ENCODE measurements at regions not wholly inside any gene's neighbourhood (a gene's known extent, or its start where the extent isn't known, plus 50 kb on each side); places are given as distances from the start of the nearest gene placed in this dataset.

DNA sequence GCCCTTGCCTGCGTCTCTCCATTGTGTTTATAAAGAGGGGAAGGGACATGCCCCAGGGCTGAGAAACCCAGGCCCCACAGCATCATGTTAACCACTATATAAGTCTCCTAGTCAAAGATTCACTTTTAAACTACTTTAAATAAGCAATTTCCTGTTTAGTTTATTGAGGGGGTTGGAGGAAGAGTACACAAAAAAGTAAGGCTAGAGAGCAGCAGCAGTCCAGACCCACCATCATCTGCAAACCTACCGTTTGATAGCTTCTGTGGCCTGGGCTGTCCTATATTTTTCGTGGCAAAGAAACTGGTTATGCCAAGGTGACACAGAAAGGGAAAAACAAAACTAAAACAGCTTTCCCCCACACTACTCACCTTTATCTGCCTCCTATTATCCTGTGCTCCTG, 646.1 kb downstream of the IRS1 start:
- no peak for DNase-seq

DNA sequence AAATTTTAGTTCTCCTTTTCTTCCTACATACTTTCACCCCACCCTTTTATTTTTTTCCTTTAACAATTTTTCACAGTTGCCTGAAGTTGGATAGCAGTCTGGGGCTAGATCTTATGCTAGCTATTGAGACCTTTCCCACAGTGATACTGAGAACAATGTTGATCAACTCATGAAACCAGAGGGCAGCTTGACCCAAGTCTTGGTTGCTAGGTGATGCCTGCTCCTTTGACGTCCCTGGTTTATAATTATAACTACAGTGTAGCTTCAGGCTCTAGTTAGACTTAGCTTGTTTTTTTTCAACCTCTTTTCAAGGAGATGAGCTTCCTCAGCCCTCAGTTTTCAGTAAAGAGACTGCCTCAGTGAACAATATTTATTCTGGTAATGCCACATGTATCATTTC, 648.5 kb downstream of the IRS1 start:
- DNase-seq, result no peak

DNA sequence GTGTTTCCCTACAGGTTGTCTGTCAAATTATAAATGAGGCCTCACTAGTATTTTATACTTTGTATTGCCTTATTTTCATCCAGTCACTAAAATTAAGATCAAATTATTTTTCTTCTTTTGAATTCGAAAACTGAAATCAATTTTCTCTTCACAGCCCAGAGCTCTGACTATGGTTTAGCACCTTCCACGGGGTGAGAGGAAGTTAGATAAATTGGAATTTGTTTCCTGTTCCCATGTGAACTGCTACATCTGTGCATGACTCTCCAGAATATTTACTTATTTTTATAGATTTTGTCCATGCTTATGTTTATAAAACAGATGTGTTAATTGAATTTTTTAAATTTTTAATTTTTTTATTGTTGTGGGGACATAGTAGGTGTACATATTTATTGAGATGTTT, 656.5 kb downstream of the IRS1 start:
- DNase-seq, result no peak

DNA sequence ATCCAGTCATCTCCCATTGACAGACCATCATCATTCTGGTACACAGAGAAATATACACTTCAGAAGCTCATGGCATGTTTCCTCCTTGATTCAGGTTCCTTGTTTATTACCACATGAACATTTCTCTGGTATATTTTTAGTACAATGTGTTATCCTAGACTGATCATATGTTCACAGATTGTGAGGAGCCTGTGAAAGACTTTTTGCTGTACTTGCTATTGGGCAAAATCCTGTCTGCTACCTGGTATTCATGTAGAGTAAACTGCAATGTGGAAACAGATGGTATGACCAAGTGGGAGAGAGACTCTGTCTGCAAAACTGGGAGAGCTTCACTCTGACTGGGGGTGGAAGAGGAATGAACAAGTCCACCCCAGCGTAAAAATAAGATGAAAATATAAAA, 657.2 kb downstream of the IRS1 start:
- no peak for DNase-seq

DNA sequence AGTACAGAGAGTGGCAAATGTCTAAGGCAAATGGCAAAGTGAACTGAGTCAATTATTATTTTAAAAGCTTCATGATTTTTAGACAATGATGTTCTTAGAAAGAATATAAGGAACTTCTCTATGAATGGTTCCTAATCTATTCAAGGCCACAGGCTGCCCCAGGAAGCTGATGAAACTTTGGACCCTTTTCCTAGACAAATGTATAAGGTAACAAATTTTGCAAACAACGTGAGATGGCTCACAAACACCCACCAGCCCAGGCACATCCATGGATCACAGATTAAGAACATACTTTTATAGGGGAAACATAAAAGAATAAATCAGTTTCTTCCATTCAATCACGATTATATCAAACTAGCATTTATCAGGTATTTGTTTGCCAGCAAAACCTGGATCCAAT, 659.0 kb downstream of the IRS1 start:
- DNase-seq, result no peak

DNA sequence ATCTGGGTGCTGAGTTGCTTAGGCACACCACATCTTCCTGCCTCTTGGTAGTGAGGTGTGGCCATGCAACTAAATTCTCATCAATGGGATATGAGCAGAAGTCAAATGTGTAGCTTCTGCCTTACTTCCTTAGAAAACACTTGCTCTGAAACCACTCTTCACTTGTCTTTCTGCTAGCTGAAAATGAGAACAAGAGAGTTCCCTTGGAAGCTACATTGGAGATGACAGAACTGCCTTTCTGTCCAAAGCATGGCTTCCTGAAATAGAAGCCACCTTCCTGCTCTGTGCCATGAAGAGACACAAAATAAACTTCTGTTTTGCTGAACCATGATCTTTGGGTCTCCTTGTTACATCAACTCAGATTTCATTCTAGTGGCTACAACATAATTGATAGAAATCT, 659.9 kb downstream of the IRS1 start:
- no peak for DNase-seq

GRCh38 chr2:226137201-226137811, 662.3 kb downstream of the IRS1 start:
- no peak for DNase-seq

GRCh38 chr2:226136739-226137138, 662.9 kb downstream of the IRS1 start:
- no peak for DNase-seq

GRCh38 chr2:226135861-226136548, 663.6 kb downstream of the IRS1 start:
- no peak for DNase-seq

GRCh38 chr2:226132323-226133215, 667.1 kb downstream of the IRS1 start:
- no peak for DNase-seq

DNA sequence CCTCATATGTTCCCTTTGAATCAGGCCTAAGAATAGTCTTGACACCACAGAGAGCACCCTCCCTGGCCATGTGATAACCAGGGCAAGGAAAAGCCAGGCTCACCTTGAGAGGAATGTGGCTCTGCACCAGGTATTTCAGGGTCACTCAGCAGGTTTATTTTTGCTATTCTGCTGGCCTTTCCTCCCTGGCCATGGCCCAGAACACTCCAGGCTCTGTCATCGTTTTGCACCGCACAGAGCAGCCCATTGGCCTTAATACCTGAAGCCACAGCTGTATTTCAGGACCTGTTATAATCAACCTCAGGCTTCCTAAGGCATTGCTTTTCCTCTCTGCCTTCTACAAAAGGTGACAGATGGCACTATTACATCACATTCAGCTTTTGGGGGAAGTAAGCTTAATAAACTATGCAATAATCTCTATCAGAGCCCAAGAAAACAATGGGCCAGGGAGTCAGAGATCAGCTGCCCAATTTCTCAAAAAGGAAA, 668.3 kb downstream of the IRS1 start:
- DNase-seq, result no peak

DNA sequence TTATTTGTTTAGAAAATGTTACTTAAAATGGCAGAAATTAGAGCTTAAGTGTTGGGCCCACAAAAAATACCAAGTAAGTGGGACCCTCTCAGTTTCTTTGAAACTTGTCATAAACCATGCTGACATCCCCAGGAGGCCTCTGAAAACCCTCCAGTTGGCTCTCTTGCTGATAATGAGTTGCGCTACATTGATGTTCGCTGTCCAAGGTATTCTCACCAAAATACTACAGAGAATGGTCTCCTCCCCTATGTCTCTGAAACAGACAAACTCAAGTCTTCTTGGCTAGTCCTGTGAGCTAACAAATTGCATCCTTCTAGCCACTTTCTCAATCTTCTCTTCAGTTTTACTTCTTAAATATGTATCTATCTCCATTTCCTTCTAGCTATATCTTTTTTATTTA, 669.4 kb downstream of the IRS1 start:
- no peak for DNase-seq

DNA sequence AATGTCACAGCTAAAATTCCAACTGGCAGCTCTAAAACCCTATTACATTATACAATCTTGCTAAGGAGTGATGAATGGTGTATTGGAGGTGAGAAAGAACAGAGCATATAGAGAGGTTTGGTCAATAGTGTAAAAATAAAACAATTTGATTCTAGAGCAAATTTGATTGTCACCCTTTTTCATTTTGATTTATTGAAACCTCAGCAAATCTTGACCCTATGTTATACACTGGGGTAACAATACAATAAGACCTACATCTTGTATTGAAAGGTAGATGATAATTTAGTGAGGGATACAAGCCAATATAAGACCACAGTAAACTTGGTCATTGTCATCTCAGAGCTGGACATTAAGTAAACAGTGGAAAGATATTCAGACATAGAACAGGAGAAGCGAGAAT, 671.9 kb downstream of the IRS1 start:
- DNase-seq, result no peak

GRCh38 chr2:226126104-226126503, 673.5 kb downstream of the IRS1 start:
- no peak for DNase-seq

DNA sequence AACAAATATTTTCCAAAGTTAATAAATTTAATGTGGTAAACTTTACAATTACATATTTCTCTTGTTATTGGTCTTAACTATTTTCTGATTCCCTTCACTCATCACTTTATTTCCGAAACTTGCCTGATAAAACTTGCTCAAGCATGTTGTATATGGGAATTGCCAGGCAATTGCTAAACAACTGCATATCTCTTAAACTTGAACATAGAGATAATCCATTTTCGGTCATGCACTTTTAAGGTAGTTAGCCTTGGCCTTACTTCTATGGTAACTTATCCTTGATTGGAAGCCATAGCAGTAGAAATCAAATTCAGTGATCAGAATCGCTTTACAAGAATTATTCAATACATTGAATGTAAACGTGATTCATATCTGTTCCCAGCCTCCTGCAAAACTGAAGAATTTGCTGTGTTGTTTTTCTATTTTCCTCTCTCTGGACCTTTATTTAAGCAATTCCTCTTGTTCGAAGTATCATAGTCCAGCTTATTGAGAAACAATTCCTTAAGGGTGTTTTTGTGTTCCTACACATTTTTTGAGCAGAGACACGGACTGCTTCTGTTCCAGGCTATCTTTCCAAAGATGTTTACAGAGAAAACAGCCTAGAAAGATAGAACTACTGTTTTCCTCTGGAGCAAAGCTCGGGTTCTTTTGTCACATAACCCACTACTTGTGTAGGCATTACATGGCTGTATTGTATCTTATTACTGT, 674.3 kb downstream of the IRS1 start:
- no peak for DNase-seq

DNA sequence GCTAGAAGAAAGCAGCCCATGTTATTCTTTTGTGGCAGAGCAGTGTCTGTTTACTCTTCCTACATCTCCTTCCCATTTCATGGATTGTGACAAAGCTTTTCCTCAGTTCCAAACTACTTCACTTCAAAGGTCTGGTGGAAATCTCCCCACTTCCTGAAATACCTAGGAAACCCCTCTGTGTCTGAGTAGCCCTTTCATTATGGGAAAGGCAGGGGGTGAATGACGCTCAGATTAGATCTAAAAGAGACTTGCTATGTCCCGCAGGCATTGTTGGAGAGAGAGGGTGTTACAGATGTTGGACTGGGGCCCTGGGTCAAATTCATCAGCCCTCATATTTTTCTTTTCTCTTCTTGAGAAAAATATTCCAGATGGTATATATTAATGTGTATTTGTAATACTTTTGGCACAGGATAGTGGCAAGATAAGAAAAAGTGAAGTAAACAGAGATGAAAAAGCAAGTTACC, 675.0 kb downstream of the IRS1 start:
- DNase-seq, result no peak

GRCh38 chr2:226123300-226123699, 676.3 kb downstream of the IRS1 start:
- DNase-seq, result no peak

- DNase-seq, result no peak
Observed at GRCh38 chr2:226122041-226122440, 677.6 kb downstream of the IRS1 start.

DNA sequence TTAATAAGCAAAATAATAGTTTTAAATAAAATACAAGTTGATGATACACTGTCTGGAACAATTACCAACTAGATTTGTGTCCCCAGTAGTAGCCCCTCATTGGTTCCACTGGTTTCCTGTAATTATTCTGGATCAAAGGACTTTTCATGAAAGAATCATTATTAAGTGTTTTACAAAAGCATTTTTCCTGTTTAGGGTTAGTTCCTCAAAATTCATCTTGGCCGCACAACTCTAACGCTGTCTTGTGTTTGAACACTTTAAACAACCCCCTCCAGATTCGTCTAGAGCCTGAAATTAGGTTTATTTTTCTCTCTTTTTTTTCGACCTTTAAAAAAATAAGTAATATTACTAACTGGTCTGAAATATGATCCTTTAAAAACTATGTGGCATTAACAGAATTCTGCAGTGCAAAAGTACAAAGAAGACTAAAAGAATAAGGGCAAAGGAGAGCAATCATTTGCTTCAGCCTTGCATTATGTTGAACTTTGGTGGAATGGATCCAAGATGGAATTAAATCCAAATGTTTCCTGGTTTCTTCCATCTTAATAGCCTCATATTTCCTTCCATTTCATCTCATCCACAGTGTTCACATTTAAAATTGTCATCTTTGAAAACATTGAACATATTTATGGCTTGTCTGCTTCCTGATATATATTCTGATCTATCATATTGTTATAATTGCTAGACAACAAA, 678.4 kb downstream of the IRS1 start:
- DNase-seq, result no peak

GRCh38 chr2:226118471-226119429, 680.9 kb downstream of the IRS1 start:
- DNase-seq, result no peak

DNA sequence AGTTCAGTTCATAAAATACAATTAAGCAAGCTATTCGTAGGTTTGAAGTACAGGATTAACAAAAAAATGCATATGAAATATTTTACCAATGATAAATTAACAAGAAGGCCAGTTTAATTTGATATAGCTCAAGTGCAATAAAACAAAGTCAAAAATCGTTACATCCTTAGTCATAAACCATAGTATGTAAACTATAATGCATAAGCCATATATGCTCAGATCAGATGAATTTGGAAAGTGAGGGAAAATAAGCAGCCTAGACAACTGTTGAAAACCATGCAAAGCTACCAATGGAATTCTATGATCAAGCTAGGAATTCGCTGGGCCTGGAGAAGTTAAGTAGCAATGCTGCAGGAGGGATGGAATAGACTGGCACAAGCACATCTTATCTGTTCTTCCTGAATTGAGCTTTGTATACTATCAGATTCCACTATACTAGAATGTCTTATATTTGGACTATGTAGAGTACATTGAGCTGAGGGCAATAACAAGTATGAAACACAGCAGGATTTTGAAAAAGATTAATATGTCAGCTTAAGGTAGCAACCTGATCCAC, 682.0 kb downstream of the IRS1 start:
- no peak for DNase-seq

All from NCI-H2107 (cell line).